IMR-90 (cell line): ENCODE measurements at regions not wholly inside any gene's neighbourhood (a gene's known extent, or its start where the extent isn't known, plus 50 kb on each side); places are given as distances from the start of the nearest gene placed in this dataset.

ENCODE experiments used
- ATAC-seq: fragments of 200-7000 bp; cut with Tn5 transposase; 2 replicates; pipeline ENCODE4 v1.9.1; 2020; ENCODE audit warnings: low read depth, mild to moderate bottlenecking, moderate library complexity
- BruUV-seq: library from RNA; stranded (reverse); fragments of 400-500 nt; replicated peaks from 2 replicates; lab custom pipeline; 2021; lab: Mats Ljungman, UMichigan
- CTCF ChIA-PET: fragments of 300-600 bp; formaldehyde crosslinking; extraction: SDS; loops from one replicate; lab custom pipeline; 2021; ENCODE audit warnings: antibody characterized with exemption; lab: Yijun Ruan, JAX
- POLR2A ChIA-PET: fragments of 300-600 bp; sonication (Branson Sonifier 250); formaldehyde crosslinking; loops from one replicate; lab custom pipeline; 2022; ENCODE audit warnings: antibody characterized with exemption; ENCODE audit not compliant: unreplicated experiment; lab: Charles Lee
- DNase-seq: peaks from one replicate; pipeline ENCODE4 v3.0.0; 2013
- H2AFZ ChIP-seq: replicated peaks from 2 replicates; pipeline ENCODE3; 2013; ENCODE audit warnings: low read length, mild to moderate bottlenecking; ENCODE audit not compliant: poor library complexity
- H2AK5ac ChIP-seq: 2 replicates; pipeline ENCODE4 v1.6.1; 2013; ENCODE audit warnings: low read depth, low read length, inconsistent platforms
- H2AK9ac ChIP-seq: replicated peaks from 2 replicates; pipeline ENCODE3; 2013; ENCODE audit warnings: mild to moderate bottlenecking, low read depth, low read length, moderate library complexity; ENCODE audit not compliant: poor library complexity
- H2BK120ac ChIP-seq: 2 replicates; pipeline ENCODE4 v1.6.1; 2013; ENCODE audit warnings: low read depth, low read length, inconsistent platforms
- H2BK15ac ChIP-seq: 3 replicates; pipeline ENCODE4 v1.6.1; 2013; ENCODE audit warnings: low read depth, low read length, inconsistent platforms
- H2BK20ac ChIP-seq: 2 replicates; pipeline ENCODE4 v1.6.1; 2013; ENCODE audit warnings: low read depth, mild to moderate bottlenecking, inconsistent platforms, low read length, moderate library complexity
- H2BK5ac ChIP-seq: 2 replicates; pipeline ENCODE4 v1.6.1; 2013; ENCODE audit warnings: mild to moderate bottlenecking, low read depth, low read length, inconsistent platforms; ENCODE audit not compliant: poor library complexity, severe bottlenecking
- H3K14ac ChIP-seq: replicated peaks from 2 replicates; pipeline ENCODE4 v1.6.1; 2013; ENCODE audit warnings: low read depth, low read length, inconsistent platforms
- H3K18ac ChIP-seq: 2 replicates; pipeline ENCODE4 v1.6.1; 2013; ENCODE audit warnings: low read depth, low read length, control low read depth
- H3K23ac ChIP-seq: 2 replicates; pipeline ENCODE4 v1.6.1; 2013; ENCODE audit warnings: low read depth, low read length, inconsistent platforms
- H3K27ac ChIP-seq: 2 replicates; pipeline ENCODE4 v1.5.1; 2013; ENCODE audit warnings: mild to moderate bottlenecking, control low read depth, low read length; ENCODE audit not compliant: insufficient read depth
- H3K27me3 ChIP-seq: 2 replicates; pipeline ENCODE4 v1.6.1; 2013; ENCODE audit warnings: low read length; ENCODE audit not compliant: control insufficient read depth, insufficient read depth
- H3K36me3 ChIP-seq: 2 replicates; pipeline ENCODE4 v1.6.1; 2013; ENCODE audit warnings: low read length, mixed read lengths; ENCODE audit not compliant: control insufficient read depth, insufficient read depth
- H3K4ac ChIP-seq: 2 replicates; pipeline ENCODE4 v1.6.1; 2013; ENCODE audit warnings: low read depth, low read length, inconsistent platforms
- H3K4me1 ChIP-seq: 2 replicates; pipeline ENCODE4 v1.6.1; 2013; ENCODE audit warnings: low read length, mixed read lengths; ENCODE audit not compliant: control insufficient read depth, insufficient read depth
- H3K4me2 ChIP-seq: 2 replicates; pipeline ENCODE4 v1.6.1; 2013; ENCODE audit warnings: low read depth, mild to moderate bottlenecking, control low read depth, low read length, moderate library complexity
- H3K4me3 ChIP-seq: 2 replicates; pipeline ENCODE4 v1.5.1; 2013; ENCODE audit warnings: low read depth, mild to moderate bottlenecking, control low read depth, low read length, moderate library complexity; ENCODE audit not compliant: insufficient read depth
- H3K56ac ChIP-seq: 2 replicates; pipeline ENCODE4 v1.6.1; 2013; ENCODE audit warnings: low read length, inconsistent platforms; ENCODE audit not compliant: insufficient read depth; ENCODE audit errors: extremely low read depth
- H3K79me1 ChIP-seq, 2 experiments: 2 replicates each; pipeline ENCODE4 v1.6.1; 2013; ENCODE audit warnings: low read length in 2 of 2, inconsistent platforms in 1 of 2, low read depth in 1 of 2
- H3K9ac ChIP-seq: 2 replicates; pipeline ENCODE4 v1.6.1; 2013; ENCODE audit warnings: low read depth, low read length, control low read depth
- H3K9me1 ChIP-seq: 2 replicates; pipeline ENCODE4 v1.6.1; 2013; ENCODE audit warnings: low read length, inconsistent platforms; ENCODE audit not compliant: insufficient read depth
- H3K9me3 ChIP-seq: 2 replicates; pipeline ENCODE4 v1.6.1; 2013; ENCODE audit warnings: low read length; ENCODE audit not compliant: control insufficient read depth, insufficient read depth
- H4K20me1 ChIP-seq: 2 replicates; pipeline ENCODE4 v1.6.1; 2013; ENCODE audit warnings: low read length, inconsistent platforms; ENCODE audit not compliant: insufficient read depth
- H4K5ac ChIP-seq: 2 replicates; pipeline ENCODE4 v1.6.1; 2013; ENCODE audit warnings: mild to moderate bottlenecking, low read depth, low read length, control low read depth
- H4K8ac ChIP-seq, 2 experiments: 2 replicates each; pipeline ENCODE4 v1.6.1; 2013; ENCODE audit warnings: low read depth in 2 of 2, low read length in 2 of 2, control low read depth in 1 of 2, inconsistent platforms in 1 of 2
- H4K91ac ChIP-seq: 2 replicates; pipeline ENCODE4 v1.6.1; 2013; ENCODE audit warnings: low read depth, low read length, inconsistent platforms; ENCODE audit not compliant: insufficient read depth
- BHLHE40 ChIP-seq: fragments of 150-350 bp; IDR thresholded peaks from 2 replicates; pipeline ENCODE4 v1.6.1; 2016; ENCODE audit warnings: mild to moderate bottlenecking, low read depth, low read length
- CEBPB ChIP-seq: IDR thresholded peaks from 2 replicates; pipeline ENCODE4 v1.6.1; 2012; ENCODE audit warnings: low read depth, low read length, improper control_type of control experiment
- CHD1 ChIP-seq: IDR thresholded peaks from 2 replicates; pipeline ENCODE4 v1.6.1; 2012; ENCODE audit warnings: low read depth, low read length, improper control_type of control experiment
- FOS ChIP-seq: fragments of 150-350 bp; IDR thresholded peaks from 2 replicates; pipeline ENCODE4 v1.6.1; 2016; ENCODE audit warnings: low read depth, low read length
- MAFK ChIP-seq: IDR thresholded peaks from 2 replicates; pipeline ENCODE4 v1.6.1; 2012; ENCODE audit warnings: low read depth, low read length, improper control_type of control experiment
- MAZ ChIP-seq: IDR thresholded peaks from 2 replicates; pipeline ENCODE4 v1.6.1; 2012; ENCODE audit warnings: low read depth, mild to moderate bottlenecking, low read length, improper control_type of control experiment, moderate library complexity, borderline replicate concordance
- MXI1 ChIP-seq: IDR thresholded peaks from 2 replicates; pipeline ENCODE4 v1.6.1; 2012; ENCODE audit warnings: low read depth, mild to moderate bottlenecking, low read length, moderate library complexity, borderline replicate concordance
- NFE2L2 ChIP-seq: fragments of 150-350 bp; IDR thresholded peaks from 2 replicates; pipeline ENCODE4 v1.6.1; 2016; ENCODE audit warnings: low read depth, mild to moderate bottlenecking, low read length
- POLR2A ChIP-seq: IDR thresholded peaks from 2 replicates; pipeline ENCODE4 v1.6.1; 2012; ENCODE audit warnings: mild to moderate bottlenecking, low read depth, low read length
- RAD21 ChIP-seq: IDR thresholded peaks from 2 replicates; pipeline ENCODE4 v1.6.1; 2012; ENCODE audit warnings: low read length, improper control_type of control experiment
- RCOR1 ChIP-seq: IDR thresholded peaks from 2 replicates; pipeline ENCODE4 v1.6.1; 2012; ENCODE audit warnings: mild to moderate bottlenecking, low read length, improper control_type of control experiment; ENCODE audit not compliant: insufficient replicate concordance
- RFX5 ChIP-seq: IDR thresholded peaks from 2 replicates; pipeline ENCODE4 v1.8.0; 2012; ENCODE audit warnings: low read depth, mild to moderate bottlenecking, low read length, moderate library complexity
- SMC3 ChIP-seq: fragments of 150-350 bp; IDR thresholded peaks from 2 replicates; pipeline ENCODE4 v1.6.1; 2016; ENCODE audit warnings: low read depth, mild to moderate bottlenecking, antibody characterized with exemption, low read length, moderate library complexity
- WGBS, 2 experiments: methylation state at CpG; one replicate each; pipeline versions ENCODE4 v1.1.5 to v1.1.7; 2013; ENCODE audit warnings: missing lambda C conversion rate in 2 of 2; ENCODE audit not compliant: insufficient read length in 1 of 2; ENCODE audit errors: extremely low coverage in 2 of 2; 5-methylcytosine and 5-hydroxymethylcytosine counted together
- dilution Hi-C: fragments of 300-500 bp; cut with HindIII; formaldehyde crosslinking; loops from one replicate; pipeline ENCODE4 v1.14.3; 2018; ENCODE audit warnings: low sequenced_read_pairs; ENCODE audit not compliant: unreplicated experiment
- in situ Hi-C: fragments of 300-500 bp; cut with MboI; formaldehyde crosslinking; loops from 3 replicates; pipeline ENCODE4 v1.14.3; 2019; ENCODE audit warnings: low sequenced_read_pairs, inconsistent platforms, mixed read lengths
- intact Hi-C: fragments of 100-400 bp; cut with micrococcal nuclease; formaldehyde crosslinking; loops from 2 replicates; pipeline ENCODE4 v1.10.0; 2022
- TF ChIP-seq, protein P1 (sequence below): conservative IDR thresholded peaks from 2 replicates; pipeline ENCODE4 v1.5.1; 2012; ENCODE audit warnings: mild to moderate bottlenecking, low read depth, low read length, improper control_type of control experiment
- TF ChIP-seq, protein P2 (sequence below): fragments of 150-350 bp; IDR thresholded peaks from 2 replicates; pipeline ENCODE4 v1.6.1; 2017; ENCODE audit warnings: mild to moderate bottlenecking, antibody characterized with exemption, low read length, low read depth
- TF ChIP-seq, protein P3 (sequence below): fragments of 150-350 bp; IDR thresholded peaks from 2 replicates; pipeline ENCODE4 v1.6.1; 2016; ENCODE audit warnings: low read depth, mild to moderate bottlenecking, low read length, moderate library complexity, borderline replicate concordance

DNA sequence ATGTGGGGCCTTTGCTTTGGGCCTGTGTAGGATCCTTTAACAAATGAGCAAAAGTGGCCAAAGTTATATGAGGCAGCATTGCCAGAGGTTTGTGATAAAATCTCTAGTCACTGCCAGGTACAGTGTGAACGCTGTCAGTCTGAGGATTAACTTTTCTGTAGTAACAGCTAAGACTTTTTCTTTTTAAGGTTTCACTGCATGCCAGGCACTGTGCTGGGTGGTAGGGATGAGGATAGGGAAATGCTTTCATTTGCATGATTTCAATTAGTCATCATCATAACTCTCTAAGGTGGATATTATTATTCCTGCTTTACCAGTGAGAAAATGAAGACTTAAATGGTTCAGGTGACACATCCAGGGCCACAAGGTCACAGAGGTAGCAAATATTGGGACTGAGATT, 79.7 kb upstream of the BMPER start:
- POLR2A ChIA-PET = no interaction called here
- Histone ChIP-seq H2BK15ac (no peak overlapping the region), H3K23ac (no peak overlapping the region), H3K27ac (no peak overlapping the region), H2BK120ac (no peak overlapping the region), H2AK5ac (no peak overlapping the region), H3K56ac (no peak overlapping the region), H3K27me3 (peaks cover 13% of the 10 kb centered on the region), H3K18ac (no peak overlapping the region), H2BK5ac (no peak overlapping the region), H3K4me3 (no peak overlapping the region), H3K9me3 (no peaks in the 10 kb centered on the region), H3K36me3 (no peaks in the 10 kb centered on the region), H2BK20ac (no peak overlapping the region), H3K9ac (no peak overlapping the region), H3K4ac (no peak overlapping the region), H3K79me1 (no peaks in the 10 kb centered on the region), H3K4me1 (no peaks in the 10 kb centered on the region), H2AFZ (no peak overlapping the region), H3K14ac (no peak overlapping the region), H4K5ac (no peak overlapping the region), H3K4me2 (no peak overlapping the region), H2AK9ac (no peak overlapping the region), H4K8ac (no peak overlapping the region), H4K20me1 (no peaks in the 10 kb centered on the region), H3K9me1 (no peaks in the 10 kb centered on the region), H4K91ac (no peak overlapping the region)
- ATAC-seq (no peak), DNase-seq (no peak)
- intact Hi-C loops (no loop called here), in situ Hi-C loops (no loop called here), dilution Hi-C loops (no loop called here)
- CTCF ChIA-PET = no interaction called here
- no CpG with 5 or more reads among the region's 1 CpG for WGBS, 2 experiments
- BruUV-seq = no TSS peak
- TF ChIP-seq FOS (no peak), MXI1 (no peak), BHLHE40 (no peak), MAZ (no peak), CHD1 (no peak), NFE2L2 (no peak), CEBPB (no peak), SMC3 (no peak), MAFK (no peak), RFX5 (no peak), RCOR1 (no peak), RAD21 (no peak), POLR2A (no peak)
- TF ChIP-seq, protein P1, sequence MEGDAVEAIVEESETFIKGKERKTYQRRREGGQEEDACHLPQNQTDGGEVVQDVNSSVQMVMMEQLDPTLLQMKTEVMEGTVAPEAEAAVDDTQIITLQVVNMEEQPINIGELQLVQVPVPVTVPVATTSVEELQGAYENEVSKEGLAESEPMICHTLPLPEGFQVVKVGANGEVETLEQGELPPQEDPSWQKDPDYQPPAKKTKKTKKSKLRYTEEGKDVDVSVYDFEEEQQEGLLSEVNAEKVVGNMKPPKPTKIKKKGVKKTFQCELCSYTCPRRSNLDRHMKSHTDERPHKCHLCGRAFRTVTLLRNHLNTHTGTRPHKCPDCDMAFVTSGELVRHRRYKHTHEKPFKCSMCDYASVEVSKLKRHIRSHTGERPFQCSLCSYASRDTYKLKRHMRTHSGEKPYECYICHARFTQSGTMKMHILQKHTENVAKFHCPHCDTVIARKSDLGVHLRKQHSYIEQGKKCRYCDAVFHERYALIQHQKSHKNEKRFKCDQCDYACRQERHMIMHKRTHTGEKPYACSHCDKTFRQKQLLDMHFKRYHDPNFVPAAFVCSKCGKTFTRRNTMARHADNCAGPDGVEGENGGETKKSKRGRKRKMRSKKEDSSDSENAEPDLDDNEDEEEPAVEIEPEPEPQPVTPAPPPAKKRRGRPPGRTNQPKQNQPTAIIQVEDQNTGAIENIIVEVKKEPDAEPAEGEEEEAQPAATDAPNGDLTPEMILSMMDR = no peak
- TF ChIP-seq, protein P2, sequence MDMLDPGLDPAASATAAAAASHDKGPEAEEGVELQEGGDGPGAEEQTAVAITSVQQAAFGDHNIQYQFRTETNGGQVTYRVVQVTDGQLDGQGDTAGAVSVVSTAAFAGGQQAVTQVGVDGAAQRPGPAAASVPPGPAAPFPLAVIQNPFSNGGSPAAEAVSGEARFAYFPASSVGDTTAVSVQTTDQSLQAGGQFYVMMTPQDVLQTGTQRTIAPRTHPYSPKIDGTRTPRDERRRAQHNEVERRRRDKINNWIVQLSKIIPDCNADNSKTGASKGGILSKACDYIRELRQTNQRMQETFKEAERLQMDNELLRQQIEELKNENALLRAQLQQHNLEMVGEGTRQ = no peak
- TF ChIP-seq, protein P3, sequence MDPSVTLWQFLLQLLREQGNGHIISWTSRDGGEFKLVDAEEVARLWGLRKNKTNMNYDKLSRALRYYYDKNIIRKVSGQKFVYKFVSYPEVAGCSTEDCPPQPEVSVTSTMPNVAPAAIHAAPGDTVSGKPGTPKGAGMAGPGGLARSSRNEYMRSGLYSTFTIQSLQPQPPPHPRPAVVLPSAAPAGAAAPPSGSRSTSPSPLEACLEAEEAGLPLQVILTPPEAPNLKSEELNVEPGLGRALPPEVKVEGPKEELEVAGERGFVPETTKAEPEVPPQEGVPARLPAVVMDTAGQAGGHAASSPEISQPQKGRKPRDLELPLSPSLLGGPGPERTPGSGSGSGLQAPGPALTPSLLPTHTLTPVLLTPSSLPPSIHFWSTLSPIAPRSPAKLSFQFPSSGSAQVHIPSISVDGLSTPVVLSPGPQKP = no peak
